Brain microvascular endothelial cell (primary cell): ENCODE measurements at regions not wholly inside any gene's neighbourhood (a gene's known extent, or its start where the extent isn't known, plus 50 kb on each side); places are given as distances from the start of the nearest gene placed in this dataset.

Experiments
- DNase-seq: peaks from one replicate; pipeline ENCODE4 v3.0.0-alpha.2; 2020
- H3K27ac ChIP-seq: fragments of 250-450 bp; sonication (Bioruptor Pico); 2 replicates; pipeline ENCODE4 v1.5.1; 2020; ENCODE audit warnings: mild to moderate bottlenecking, moderate library complexity
- H3K27me3 ChIP-seq: fragments of 250-450 bp; sonication (Bioruptor Pico); replicated peaks from 2 replicates; pipeline ENCODE4 v1.5.1; 2020; ENCODE audit warnings: mild to moderate bottlenecking
- H3K36me3 ChIP-seq: fragments of 250-450 bp; sonication (Bioruptor Pico); replicated peaks from 2 replicates; pipeline ENCODE4 v1.5.1; 2020; ENCODE audit warnings: mild to moderate bottlenecking
- H3K4me3 ChIP-seq: 2 replicates; pipeline ENCODE4 v1.5.1; 2011; ENCODE audit warnings: low read depth, mild to moderate bottlenecking, control low read depth, low read length, moderate library complexity
- CTCF ChIP-seq: IDR thresholded peaks from 2 replicates; pipeline ENCODE4 v1.5.1; 2011; ENCODE audit warnings: low read depth, mild to moderate bottlenecking, moderate library complexity, low read length, control low read depth, inconsistent platforms; ENCODE audit errors: missing control alignments
- in situ Hi-C: cut with HindIII; loops from 2 replicates; pipeline ENCODE4 v1.10.0; 2017; ENCODE audit warnings: low sequenced_read_pairs, low pct_ligation_motif_present

GRCh38 chr3:59515966-59516365 is 466.1 kb upstream of the CFAP20DC start:
- Histone ChIP-seq H3K27me3 (no peaks in the 10 kb centered on the region), H3K27ac (no peak overlapping the region), H3K36me3 (no peaks in the 10 kb centered on the region), H3K4me3 (no peak overlapping the region)
- no peak for TF ChIP-seq CTCF
- in situ Hi-C loops: no loop called here
- DNase-seq: no peak

- TF ChIP-seq CTCF: no peak
- H3K27ac ChIP-seq: no peak overlapping the region
- no peaks in the 10 kb centered on the region for H3K36me3 ChIP-seq
- no peak for DNase-seq
- in situ Hi-C loops: no loop called here
- H3K4me3 ChIP-seq: no peak overlapping the region
- H3K27me3 ChIP-seq: no peaks in the 10 kb centered on the region
Observed at GRCh38 chr3:59514865-59515482, 465.1 kb upstream of the CFAP20DC start.

GRCh38 chr3:59513570-59513969 is 463.7 kb upstream of the CFAP20DC start:
- TF ChIP-seq CTCF: no peak
- in situ Hi-C loops: no loop called here
- Histone ChIP-seq H3K27ac (no peak overlapping the region), H3K27me3 (no peaks in the 10 kb centered on the region), H3K4me3 (no peak overlapping the region), H3K36me3 (no peaks in the 10 kb centered on the region)
- no peak for DNase-seq

- Histone ChIP-seq H3K27me3 (no peaks in the 10 kb centered on the region), H3K27ac (no peak overlapping the region), H3K36me3 (no peaks in the 10 kb centered on the region), H3K4me3 (no peak overlapping the region)
- DNase-seq: no peak
- in situ Hi-C loops: no loop called here
- no peak for TF ChIP-seq CTCF
Observed at GRCh38 chr3:59512066-59512465, 462.2 kb upstream of the CFAP20DC start.

GRCh38 chr3:59510576-59510975 is 460.8 kb upstream of the CFAP20DC start:
- TF ChIP-seq CTCF: no peak
- Histone ChIP-seq H3K27me3 (no peaks in the 10 kb centered on the region), H3K36me3 (no peaks in the 10 kb centered on the region), H3K27ac (no peak overlapping the region), H3K4me3 (no peak overlapping the region)
- in situ Hi-C loops: no loop called here
- no peak for DNase-seq

- no peak for TF ChIP-seq CTCF
- no peak overlapping the region for H3K4me3 ChIP-seq
- H3K27ac ChIP-seq: no peak overlapping the region
- H3K27me3 ChIP-seq: no peaks in the 10 kb centered on the region
- no peaks in the 10 kb centered on the region for H3K36me3 ChIP-seq
- DNase-seq: no peak
- in situ Hi-C loops: no loop called here
Observed at GRCh38 chr3:59508273-59508672, 458.4 kb upstream of the CFAP20DC start.
